ENCODE measurements at regions not wholly inside any gene's neighbourhood (a gene's known extent, or its start where the extent isn't known, plus 50 kb on each side); places are given as distances from the start of the nearest gene placed in this dataset.

DNA sequence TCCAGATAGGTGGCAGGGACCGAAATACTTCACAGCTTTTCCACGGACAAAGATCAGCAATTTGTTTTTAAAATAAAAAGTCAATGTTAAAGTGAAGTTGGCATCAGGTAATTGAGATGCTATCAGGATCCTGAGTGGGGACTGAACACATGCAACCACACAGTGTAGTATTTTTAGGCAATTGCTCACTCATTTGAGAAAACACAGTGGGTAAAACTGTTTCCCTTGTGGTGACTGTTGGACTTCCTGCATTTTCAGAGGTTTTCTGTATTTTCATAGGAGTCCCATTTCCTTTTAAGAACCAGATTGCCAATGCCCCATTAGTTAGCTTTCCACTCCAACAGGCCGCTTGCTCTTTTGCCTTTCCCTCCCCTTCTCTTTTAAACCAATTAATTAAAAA is 159.5 kb upstream of the ZNF32 start:
- intact Hi-C loops (cut with micrococcal nuclease; ENCODE audit: unreplicated experiment) = no loop called here
- in situ Hi-C loops (cut with HindIII; ENCODE audit: low pct_unique_long_range_greater_than_20kb, low sequenced_read_pairs) = no loop called here
- ATAC-seq (no peak), DNase-seq (ENCODE audit: low read depth, low spot score) (no peak)
- no peaks in the 10 kb centered on the region for H3K9me3 ChIP-seq (ENCODE audit: control insufficient read depth, insufficient read depth, low read depth, low read length)
- H3K4me3 ChIP-seq (ENCODE audit: low read depth in 2 of 2, low read length in 2 of 2) = no peak overlapping the region
- no peak for TF ChIP-seq TCF7L2 (IDR thresholded peaks at IDR 0.05; ENCODE audit: low read depth, low read length)
- TF ChIP-seq, protein P1, sequence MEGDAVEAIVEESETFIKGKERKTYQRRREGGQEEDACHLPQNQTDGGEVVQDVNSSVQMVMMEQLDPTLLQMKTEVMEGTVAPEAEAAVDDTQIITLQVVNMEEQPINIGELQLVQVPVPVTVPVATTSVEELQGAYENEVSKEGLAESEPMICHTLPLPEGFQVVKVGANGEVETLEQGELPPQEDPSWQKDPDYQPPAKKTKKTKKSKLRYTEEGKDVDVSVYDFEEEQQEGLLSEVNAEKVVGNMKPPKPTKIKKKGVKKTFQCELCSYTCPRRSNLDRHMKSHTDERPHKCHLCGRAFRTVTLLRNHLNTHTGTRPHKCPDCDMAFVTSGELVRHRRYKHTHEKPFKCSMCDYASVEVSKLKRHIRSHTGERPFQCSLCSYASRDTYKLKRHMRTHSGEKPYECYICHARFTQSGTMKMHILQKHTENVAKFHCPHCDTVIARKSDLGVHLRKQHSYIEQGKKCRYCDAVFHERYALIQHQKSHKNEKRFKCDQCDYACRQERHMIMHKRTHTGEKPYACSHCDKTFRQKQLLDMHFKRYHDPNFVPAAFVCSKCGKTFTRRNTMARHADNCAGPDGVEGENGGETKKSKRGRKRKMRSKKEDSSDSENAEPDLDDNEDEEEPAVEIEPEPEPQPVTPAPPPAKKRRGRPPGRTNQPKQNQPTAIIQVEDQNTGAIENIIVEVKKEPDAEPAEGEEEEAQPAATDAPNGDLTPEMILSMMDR (IDR thresholded peaks at IDR 0.05) = no peak
- TF ChIP-seq, protein P2, sequence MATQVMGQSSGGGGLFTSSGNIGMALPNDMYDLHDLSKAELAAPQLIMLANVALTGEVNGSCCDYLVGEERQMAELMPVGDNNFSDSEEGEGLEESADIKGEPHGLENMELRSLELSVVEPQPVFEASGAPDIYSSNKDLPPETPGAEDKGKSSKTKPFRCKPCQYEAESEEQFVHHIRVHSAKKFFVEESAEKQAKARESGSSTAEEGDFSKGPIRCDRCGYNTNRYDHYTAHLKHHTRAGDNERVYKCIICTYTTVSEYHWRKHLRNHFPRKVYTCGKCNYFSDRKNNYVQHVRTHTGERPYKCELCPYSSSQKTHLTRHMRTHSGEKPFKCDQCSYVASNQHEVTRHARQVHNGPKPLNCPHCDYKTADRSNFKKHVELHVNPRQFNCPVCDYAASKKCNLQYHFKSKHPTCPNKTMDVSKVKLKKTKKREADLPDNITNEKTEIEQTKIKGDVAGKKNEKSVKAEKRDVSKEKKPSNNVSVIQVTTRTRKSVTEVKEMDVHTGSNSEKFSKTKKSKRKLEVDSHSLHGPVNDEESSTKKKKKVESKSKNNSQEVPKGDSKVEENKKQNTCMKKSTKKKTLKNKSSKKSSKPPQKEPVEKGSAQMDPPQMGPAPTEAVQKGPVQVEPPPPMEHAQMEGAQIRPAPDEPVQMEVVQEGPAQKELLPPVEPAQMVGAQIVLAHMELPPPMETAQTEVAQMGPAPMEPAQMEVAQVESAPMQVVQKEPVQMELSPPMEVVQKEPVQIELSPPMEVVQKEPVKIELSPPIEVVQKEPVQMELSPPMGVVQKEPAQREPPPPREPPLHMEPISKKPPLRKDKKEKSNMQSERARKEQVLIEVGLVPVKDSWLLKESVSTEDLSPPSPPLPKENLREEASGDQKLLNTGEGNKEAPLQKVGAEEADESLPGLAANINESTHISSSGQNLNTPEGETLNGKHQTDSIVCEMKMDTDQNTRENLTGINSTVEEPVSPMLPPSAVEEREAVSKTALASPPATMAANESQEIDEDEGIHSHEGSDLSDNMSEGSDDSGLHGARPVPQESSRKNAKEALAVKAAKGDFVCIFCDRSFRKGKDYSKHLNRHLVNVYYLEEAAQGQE (IDR thresholded peaks at IDR 0.05; ENCODE audit: insufficient read depth in 1 of 2, low read depth in 2 of 2, low read length in 1 of 2) = no peak
- no peak for TF ChIP-seq SIN3A (IDR thresholded peaks at IDR 0.05; ENCODE audit: borderline replicate concordance, insufficient read depth, low read depth, low read length)
- no peak for TF ChIP-seq POLR2AphosphoS5 (IDR thresholded peaks at IDR 0.05; ENCODE audit: low read depth, low read length)
- ChIA-PET CTCF (no interaction called here), POLR2A (no interaction called here)
- no TSS peak for BruUV-seq (replicated peaks)
- H3K36me3 ChIP-seq (ENCODE audit: control insufficient read depth, insufficient read depth, low read length) = no peaks in the 10 kb centered on the region
- no peak overlapping the region for H3K27ac ChIP-seq (ENCODE audit: low read length)
- H3K4me1 ChIP-seq (ENCODE audit: control insufficient read depth, insufficient read depth, low read length) = no peaks in the 10 kb centered on the region
- peaks cover 2% of the 10 kb centered on the region; the same call in 1 of the 2 replicates for H3K27me3 ChIP-seq (ENCODE audit: control insufficient read depth, insufficient read depth, low read length)

DNA sequence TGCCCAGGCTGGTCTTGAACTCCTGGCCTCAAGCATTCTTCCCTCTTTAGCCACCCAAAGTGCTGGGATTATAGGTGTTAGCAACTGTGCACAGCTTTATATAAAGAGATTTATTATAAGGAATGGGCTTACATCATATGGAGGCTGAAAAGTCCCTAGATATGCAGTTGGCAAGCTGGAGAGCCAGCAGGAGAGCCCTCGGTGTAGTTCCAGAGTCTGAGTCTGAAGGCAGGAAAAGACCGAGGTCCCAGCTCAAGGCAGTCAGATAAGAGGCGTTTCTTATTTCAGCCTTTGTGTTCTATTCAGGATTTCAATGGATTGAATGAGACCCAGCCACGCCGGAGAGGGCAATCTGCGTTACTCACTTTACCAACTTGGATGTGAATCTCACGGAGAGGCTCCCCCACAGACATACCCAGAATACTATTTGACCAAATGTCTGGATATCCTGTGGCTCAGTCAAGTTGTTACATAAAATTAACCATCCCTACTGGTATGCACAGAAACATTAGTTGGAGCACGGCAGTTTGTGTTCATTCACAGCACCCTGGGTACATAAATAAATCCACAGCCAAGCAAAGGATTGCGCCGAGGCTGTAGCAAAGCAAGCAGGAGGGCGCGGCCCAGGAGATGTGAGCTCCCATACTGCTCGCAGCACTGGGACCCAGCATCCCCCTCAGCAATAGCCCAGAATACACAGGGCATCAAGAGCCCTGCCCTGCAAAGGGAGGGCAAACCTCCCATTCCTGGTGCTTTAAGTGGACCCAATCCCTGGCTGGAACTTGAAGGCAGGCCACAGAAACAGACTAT is 158.4 kb upstream of the ZNF32 start:
- H3K9me3 ChIP-seq (ENCODE audit: control insufficient read depth, insufficient read depth, low read depth, low read length) = no peaks in the 10 kb centered on the region
- peaks cover 2% of the 10 kb centered on the region; the same call in 1 of the 2 replicates for H3K27me3 ChIP-seq (ENCODE audit: control insufficient read depth, insufficient read depth, low read length)
- DNase-seq (ENCODE audit: low read depth, low spot score) (no peak), ATAC-seq (no peak)
- in situ Hi-C loops (cut with HindIII; ENCODE audit: low pct_unique_long_range_greater_than_20kb, low sequenced_read_pairs) = no loop called here
- CTCF ChIA-PET = no interaction called here
- no peak overlapping the region for H3K27ac ChIP-seq (ENCODE audit: low read length)
- no TSS peak for BruUV-seq (replicated peaks)
- TF ChIP-seq, protein P2 (IDR thresholded peaks at IDR 0.05; ENCODE audit: insufficient read depth in 1 of 2, low read depth in 2 of 2, low read length in 1 of 2) = no peak
- TF ChIP-seq, protein P1 (IDR thresholded peaks at IDR 0.05) = no peak
- TF ChIP-seq POLR2AphosphoS5 (IDR thresholded peaks at IDR 0.05; ENCODE audit: low read depth, low read length) (no peak), TCF7L2 (IDR thresholded peaks at IDR 0.05; ENCODE audit: low read depth, low read length) (no peak), SIN3A (IDR thresholded peaks at IDR 0.05; ENCODE audit: borderline replicate concordance, insufficient read depth, low read depth, low read length) (no peak)
- H3K36me3 ChIP-seq (ENCODE audit: control insufficient read depth, insufficient read depth, low read length) = no peaks in the 10 kb centered on the region
- H3K4me1 ChIP-seq (ENCODE audit: control insufficient read depth, insufficient read depth, low read length) = no peaks in the 10 kb centered on the region
- POLR2A ChIA-PET = no interaction called here
- intact Hi-C loops (cut with micrococcal nuclease; ENCODE audit: unreplicated experiment) = no loop called here
- no peak overlapping the region for H3K4me3 ChIP-seq (ENCODE audit: low read depth in 2 of 2, low read length in 2 of 2)
